ENCODE measurements at regions not wholly inside any gene's neighbourhood (a gene's known extent, or its start where the extent isn't known, plus 50 kb on each side); places are given as distances from the start of the nearest gene placed in this dataset.
"Not testable (repeated sequence)": the region's sequence is repeated elsewhere in the genome, so short reads cannot be mapped to it uniquely, and the experiment has no call there.

- ATAC-seq = not testable (repeated sequence)
Observed at GRCh38 chr1:83218036-83218716, 780.8 kb downstream of the TTLL7 start.

GRCh38 chr1:83214317-83214716, 784.6 kb downstream of the TTLL7 start:
- DNase-seq; H3K36me3 ChIP-seq; H3K4me1 ChIP-seq; intact Hi-C loops (cut with DNase I); H3K27ac ChIP-seq; H3K27me3 ChIP-seq; H3K9me3 ChIP-seq; H3K4me3 ChIP-seq: not testable (repeated sequence)
- peak in 3 of 4 donors; percentile 40 to 60 (median 54) for ATAC-seq

More at GRCh38 chr1:83218036-83218716, 780.8 kb downstream of the TTLL7 start:
- WGBS (ENCODE audit: insufficient coverage, low coverage, low lambda C conversion rate, missing lambda C conversion rate) = 58% methylated on average over 5 of the region's 5 CpGs
- H3K4me1 ChIP-seq; H3K4me3 ChIP-seq; H3K27ac ChIP-seq; H3K9me3 ChIP-seq; H3K27me3 ChIP-seq; DNase-seq; H3K36me3 ChIP-seq; intact Hi-C loops (cut with DNase I): not testable (repeated sequence)

DNA sequence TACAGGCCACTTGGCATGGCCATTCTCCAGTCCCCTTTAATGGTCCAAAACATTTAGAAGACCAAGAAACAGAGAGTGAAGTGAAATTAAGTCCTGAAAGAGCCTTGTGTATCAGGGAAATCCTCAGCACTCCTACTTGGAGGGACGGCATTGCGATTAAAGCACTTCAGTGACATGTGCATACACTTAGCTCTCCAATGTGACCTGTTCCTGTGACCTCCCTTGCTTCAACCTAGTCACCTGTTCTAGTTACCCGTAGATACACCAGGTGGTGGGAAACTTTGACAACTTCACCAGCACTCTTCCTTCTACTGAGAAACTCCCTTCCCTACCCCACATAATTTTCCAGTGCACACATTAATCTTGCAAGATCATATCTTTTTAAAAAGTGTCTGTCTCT, 785.3 kb downstream of the TTLL7 start:
- whole genome bisulfite sequencing (ENCODE audit: insufficient coverage, low coverage, low lambda C conversion rate, missing lambda C conversion rate) = 33% methylated on average over 1 of the region's 3 CpGs
- intact Hi-C loops (cut with DNase I); H3K9me3 ChIP-seq; H3K36me3 ChIP-seq; H3K4me3 ChIP-seq; ATAC-seq; H3K27ac ChIP-seq; H3K4me1 ChIP-seq; DNase-seq; H3K27me3 ChIP-seq: not testable (repeated sequence)

DNA sequence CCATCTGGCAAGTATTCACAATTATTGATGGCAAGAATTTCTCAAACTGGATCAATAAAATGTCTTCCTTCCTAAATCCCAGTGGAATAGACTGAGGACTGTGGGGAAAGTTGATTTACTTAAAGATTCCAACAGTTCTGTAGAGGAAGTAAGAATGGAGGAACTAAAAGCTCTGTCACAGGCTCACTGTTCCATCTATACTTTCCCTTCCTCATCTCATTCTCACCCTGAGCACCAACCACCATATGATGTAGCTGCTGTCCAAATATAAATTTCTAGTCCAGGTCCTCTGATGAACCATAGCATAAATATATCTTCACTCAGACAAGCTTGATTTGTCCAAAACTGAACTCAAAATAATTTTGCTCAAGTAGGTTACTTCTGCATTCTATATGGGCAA, 786.9 kb downstream of the TTLL7 start:
- H3K27me3 ChIP-seq; intact Hi-C loops (cut with DNase I); H3K27ac ChIP-seq; H3K9me3 ChIP-seq; DNase-seq; H3K36me3 ChIP-seq; H3K4me1 ChIP-seq; H3K4me3 ChIP-seq; ATAC-seq: not testable (repeated sequence)

GRCh38 chr1:83208540-83208939, 790.4 kb downstream of the TTLL7 start:
- intact Hi-C loops (cut with DNase I); H3K4me1 ChIP-seq; ATAC-seq; H3K9me3 ChIP-seq; H3K36me3 ChIP-seq; DNase-seq; H3K4me3 ChIP-seq; H3K27me3 ChIP-seq; H3K27ac ChIP-seq: not testable (repeated sequence)
- WGBS (ENCODE audit: insufficient coverage, low coverage, low lambda C conversion rate, missing lambda C conversion rate) = 80% methylated on average over 2 of the region's 4 CpGs

DNA sequence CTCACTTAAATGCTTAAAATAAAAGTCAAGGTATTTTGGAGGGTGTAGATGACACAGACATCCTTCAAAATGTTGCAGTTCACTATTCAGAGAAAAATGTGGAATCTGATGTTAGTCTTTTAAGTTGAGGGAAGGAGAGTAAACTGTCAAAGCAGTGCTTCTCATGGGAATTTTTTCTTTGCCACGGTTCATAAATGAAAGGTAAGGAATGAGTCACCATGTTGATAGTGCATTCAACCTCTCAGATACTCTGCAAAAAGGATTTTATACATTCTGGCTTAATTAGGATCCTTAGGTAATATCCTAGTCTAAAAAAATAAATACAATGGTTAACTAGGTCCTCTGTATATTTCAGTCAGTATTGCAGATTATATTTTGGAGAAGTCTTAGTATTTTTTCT, 804.3 kb downstream of the TTLL7 start:
- H3K9me3 ChIP-seq; H3K27ac ChIP-seq; ATAC-seq; H3K36me3 ChIP-seq; H3K4me1 ChIP-seq; H3K4me3 ChIP-seq; DNase-seq; H3K27me3 ChIP-seq; intact Hi-C loops (cut with DNase I): not testable (repeated sequence)
- 81% methylated on average over 1 of the region's 1 CpG for WGBS (ENCODE audit: insufficient coverage, low coverage, low lambda C conversion rate, missing lambda C conversion rate)

DNA sequence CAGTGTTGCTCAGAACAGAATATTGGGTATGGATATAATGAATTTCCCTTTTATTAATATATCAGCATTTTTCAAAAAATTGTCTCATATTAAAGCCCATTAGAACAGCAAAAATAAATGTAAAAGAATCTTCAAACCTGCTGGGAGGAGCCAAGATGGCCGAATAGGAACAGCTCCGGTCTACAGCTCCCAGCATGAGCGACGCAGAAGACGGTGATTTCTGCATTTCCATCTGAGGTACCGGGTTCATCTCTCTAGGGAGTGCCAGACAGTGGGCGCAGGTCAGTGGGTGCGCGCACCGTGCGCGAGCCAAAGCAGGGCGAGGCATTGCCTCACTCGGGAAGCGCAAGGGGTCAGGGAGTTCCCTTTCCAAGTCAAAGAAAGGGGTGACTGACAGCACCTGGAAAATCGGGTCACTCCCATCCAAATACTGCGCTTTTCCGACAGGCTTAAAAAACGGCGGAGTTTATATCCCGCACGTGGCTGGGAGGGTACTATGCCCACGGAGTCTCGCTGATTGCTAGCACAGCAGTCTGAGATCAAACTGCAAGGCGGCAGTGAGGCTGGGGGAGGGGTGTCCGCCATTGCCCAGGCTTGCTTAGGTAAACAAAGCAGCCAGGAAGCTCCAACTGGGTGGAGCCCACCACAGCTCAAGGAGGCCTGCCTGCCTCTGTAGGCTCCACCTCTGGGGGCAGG, 816.8 kb downstream of the TTLL7 start:
- ATAC-seq; H3K36me3 ChIP-seq; H3K4me1 ChIP-seq; intact Hi-C loops (cut with DNase I); H3K27ac ChIP-seq; H3K4me3 ChIP-seq; H3K27me3 ChIP-seq; DNase-seq; H3K9me3 ChIP-seq: not testable (repeated sequence)
- WGBS (ENCODE audit: insufficient coverage, low coverage, low lambda C conversion rate, missing lambda C conversion rate) = 94% methylated on average over 10 of the region's 26 CpGs

DNA sequence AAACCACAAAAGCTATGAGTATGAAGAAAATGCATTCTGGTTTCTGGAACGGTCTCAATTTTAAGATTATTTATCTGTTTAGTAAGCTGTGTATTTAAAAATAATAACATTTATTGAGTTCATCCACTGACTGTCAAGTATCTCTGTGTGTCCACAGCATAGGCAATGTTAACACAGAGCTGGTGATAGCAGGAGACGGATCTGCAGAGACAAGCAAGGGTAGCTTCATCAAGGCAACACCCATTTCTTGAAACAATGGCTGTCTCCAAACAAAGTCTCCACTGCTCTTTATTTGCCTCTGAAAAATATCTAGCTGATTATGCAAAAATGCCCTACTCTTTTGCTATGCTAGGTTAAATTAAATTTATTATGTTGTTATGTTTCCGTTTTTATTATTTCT, 818.3 kb downstream of the TTLL7 start:
- H3K4me3 ChIP-seq = not testable (repeated sequence)

DNA sequence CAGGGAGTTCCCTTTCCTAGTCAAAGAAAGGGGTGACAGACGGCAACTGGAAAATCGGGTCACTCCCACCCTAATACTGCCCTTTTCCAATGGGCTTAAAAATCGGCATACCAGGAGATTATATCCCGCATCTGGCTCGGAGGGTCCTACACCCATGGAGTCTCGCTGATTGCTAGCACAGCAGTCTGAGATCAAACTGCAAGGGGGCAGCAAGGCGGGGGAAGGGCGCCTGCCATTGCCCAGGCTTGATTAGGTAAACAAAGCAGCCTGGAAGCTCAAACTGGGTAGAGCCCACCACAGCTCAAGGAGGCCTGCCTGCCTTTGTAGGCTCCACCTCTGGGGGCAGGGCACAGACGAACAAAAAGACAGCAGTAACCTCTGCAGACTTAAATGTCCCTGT, 831.3 kb downstream of the TTLL7 start:
- H3K27ac ChIP-seq; ATAC-seq; H3K4me1 ChIP-seq; H3K9me3 ChIP-seq; H3K36me3 ChIP-seq; intact Hi-C loops (cut with DNase I); H3K27me3 ChIP-seq; H3K4me3 ChIP-seq; DNase-seq: not testable (repeated sequence)
- WGBS (ENCODE audit: insufficient coverage, low coverage, low lambda C conversion rate, missing lambda C conversion rate) = 8% methylated on average over 2 of the region's 9 CpGs

More for the DNA sequence above, 818.3 kb downstream of the TTLL7 start:
- 73% methylated on average over 3 of the region's 3 CpGs for WGBS (ENCODE audit: insufficient coverage, low coverage, low lambda C conversion rate, missing lambda C conversion rate)
- H3K9me3 ChIP-seq; H3K4me1 ChIP-seq; DNase-seq; H3K27me3 ChIP-seq; H3K36me3 ChIP-seq; intact Hi-C loops (cut with DNase I); ATAC-seq; H3K27ac ChIP-seq: not testable (repeated sequence)

DNA sequence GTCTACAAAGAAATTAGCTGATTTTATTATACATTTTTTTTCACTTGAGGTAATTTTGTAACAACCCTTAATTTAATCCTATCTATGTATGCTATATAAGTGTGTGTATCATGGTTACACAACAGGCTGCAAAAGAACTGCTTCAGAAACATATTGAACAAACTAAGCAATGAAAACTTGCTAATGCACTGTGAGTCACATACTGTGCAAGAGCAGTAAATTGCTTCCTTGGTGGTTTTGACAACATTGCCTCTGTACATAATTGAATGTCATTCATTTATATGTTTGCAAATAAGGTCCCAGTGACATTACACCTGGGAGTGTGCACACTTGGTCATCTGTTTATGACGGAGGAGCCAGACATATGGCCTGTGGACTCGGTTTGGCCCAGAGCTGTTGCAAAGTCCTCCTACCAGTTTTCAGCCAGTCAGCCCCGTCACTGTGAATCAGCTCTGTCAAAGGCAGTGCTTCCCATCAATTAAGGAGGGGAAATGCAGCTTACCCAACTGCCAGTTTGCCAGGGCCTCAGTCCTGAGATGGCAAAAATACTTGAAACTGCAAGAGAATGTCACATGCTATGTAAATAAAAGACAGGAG, 835.0 kb downstream of the TTLL7 start:
- WGBS (ENCODE audit: insufficient coverage, low coverage, low lambda C conversion rate, missing lambda C conversion rate) = 33% methylated on average over 1 of the region's 3 CpGs
- H3K27ac ChIP-seq; H3K4me1 ChIP-seq; H3K27me3 ChIP-seq; H3K9me3 ChIP-seq; DNase-seq; intact Hi-C loops (cut with DNase I); H3K36me3 ChIP-seq; ATAC-seq; H3K4me3 ChIP-seq: not testable (repeated sequence)

DNA sequence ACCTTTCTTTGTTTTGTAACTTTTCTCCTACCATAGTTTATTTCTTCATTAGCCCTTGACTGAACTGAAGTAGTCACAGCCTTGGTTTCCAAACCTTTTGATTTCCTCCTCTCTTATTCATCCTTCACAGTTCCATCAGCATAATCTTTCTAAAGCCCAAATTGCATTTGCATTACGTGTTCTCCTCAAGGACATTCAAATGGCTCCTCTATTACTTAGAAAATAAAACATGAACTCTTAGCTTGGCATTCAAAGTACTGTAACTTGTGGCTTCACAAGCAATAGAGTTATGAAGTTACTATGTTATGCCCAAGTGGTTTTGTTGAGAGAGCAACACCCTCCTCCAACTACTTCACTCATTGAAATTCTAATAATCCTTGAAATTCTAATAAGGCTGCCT, 840.0 kb downstream of the TTLL7 start:
- H3K27me3 ChIP-seq; H3K4me1 ChIP-seq; DNase-seq; intact Hi-C loops (cut with DNase I); H3K9me3 ChIP-seq; H3K36me3 ChIP-seq; ATAC-seq; H3K27ac ChIP-seq; H3K4me3 ChIP-seq: not testable (repeated sequence)
- WGBS (ENCODE audit: insufficient coverage, low coverage, low lambda C conversion rate, missing lambda C conversion rate) = no CpG with 5 or more reads among the region's 1 CpG

Measured in right lobe of liver (tissue), 6 donors.